OCI-LY1 (cell line): ENCODE measurements at regions not wholly inside any gene's neighbourhood (a gene's known extent, or its start where the extent isn't known, plus 50 kb on each side); places are given as distances from the start of the nearest gene placed in this dataset.

ENCODE experiments used
- CTCF ChIP-seq: fragments of 200-600 bp; sonication (generic), shearing (Covaris generic); IDR thresholded peaks from 2 replicates; pipeline ENCODE4 v1.5.1; 2017; ENCODE audit warnings: mild to moderate bottlenecking, antibody characterized with exemption, low read length, moderate library complexity, mixed read lengths
- EZH2 ChIP-seq: fragments of 200-600 bp; sonication (generic), shearing (Covaris generic); IDR thresholded peaks from 2 replicates; pipeline ENCODE4 v1.8.0; 2017; ENCODE audit warnings: borderline replicate concordance, mixed run types, mild to moderate bottlenecking, antibody characterized with exemption, low read length, moderate library complexity, mixed read lengths

- no peak for TF ChIP-seq EZH2
- TF ChIP-seq CTCF, result no peak
Observed at GRCh38 chr11:70834277-70834940, 418.0 kb downstream of the SHANK2 start.
